OCI-LY7 (cell line): ENCODE measurements at regions not wholly inside any gene's neighbourhood (a gene's known extent, or its start where the extent isn't known, plus 50 kb on each side); places are given as distances from the start of the nearest gene placed in this dataset.

Experiments used
- BruUV-seq: library from RNA; stranded (reverse); fragments of 400-500 nt; replicated peaks from 2 replicates; lab custom pipeline; 2021; lab: Mats Ljungman, UMichigan
- CTCF ChIA-PET: fragments of 300-600 bp; sonication (Branson Sonifier 250); formaldehyde crosslinking; loops from one replicate; lab custom pipeline; 2022; ENCODE audit warnings: antibody characterized with exemption; ENCODE audit not compliant: unreplicated experiment; lab: Charles Lee
- POLR2A ChIA-PET: fragments of 300-600 bp; sonication (Branson Sonifier 250); formaldehyde crosslinking; loops from one replicate; lab custom pipeline; 2022; ENCODE audit warnings: antibody characterized with exemption; lab: Charles Lee
- DNase-seq: peaks from one replicate; pipeline ENCODE4 v3.0.0-alpha.2; 2015; ENCODE audit warnings: low spot score
- H2AFZ ChIP-seq: fragments of 200-600 bp; sonication (generic), shearing (Covaris generic); 2 replicates; pipeline ENCODE4 v1.6.1; 2014; ENCODE audit warnings: mild to moderate bottlenecking, antibody characterized with exemption, low read length, moderate library complexity
- H3K27ac ChIP-seq: fragments of 200-600 bp; sonication (generic); 2 replicates; pipeline ENCODE4 v1.5.1; 2014; ENCODE audit warnings: mixed run types, low read depth, mild to moderate bottlenecking, moderate library complexity, low read length, inconsistent platforms; ENCODE audit not compliant: poor library complexity, severe bottlenecking
- H3K36me3 ChIP-seq: fragments of 200-600 bp; sonication (generic); 2 replicates; pipeline ENCODE4 v1.6.1; 2014; ENCODE audit warnings: mild to moderate bottlenecking, antibody characterized with exemption, low read length, moderate library complexity, mixed read lengths; ENCODE audit not compliant: insufficient read depth
- H3K4me1 ChIP-seq: fragments of 200-600 bp; sonication (generic); 2 replicates; pipeline ENCODE4 v1.5.1; 2014; ENCODE audit warnings: mild to moderate bottlenecking, low read length; ENCODE audit not compliant: insufficient read depth, poor library complexity, severe bottlenecking
- H3K4me2 ChIP-seq: fragments of 200-600 bp; sonication (generic); 2 replicates; pipeline ENCODE4 v1.6.1; 2014; ENCODE audit warnings: mild to moderate bottlenecking, low read length
- H3K4me3 ChIP-seq: fragments of 200-600 bp; sonication (generic); 2 replicates; pipeline ENCODE4 v1.5.1; 2014; ENCODE audit warnings: mild to moderate bottlenecking, low read depth, low read length; ENCODE audit not compliant: poor library complexity, severe bottlenecking
- H3K79me2 ChIP-seq: fragments of 200-600 bp; sonication (generic); 2 replicates; pipeline ENCODE4 v1.6.1; 2016; ENCODE audit warnings: low read depth, mild to moderate bottlenecking, low read length, moderate library complexity, mixed read lengths; ENCODE audit not compliant: insufficient read depth
- H3K9me2 ChIP-seq: fragments of 200-600 bp; sonication (generic); 2 replicates; pipeline ENCODE4 v1.6.1; 2016; ENCODE audit warnings: mild to moderate bottlenecking, low read length, mixed read lengths; ENCODE audit not compliant: insufficient read depth
- H3K9me3 ChIP-seq: fragments of 200-600 bp; sonication (generic); 2 replicates; pipeline ENCODE4 v1.6.1; 2014; ENCODE audit warnings: mild to moderate bottlenecking, mixed run types, low read length, mixed read lengths
- H4K20me1 ChIP-seq: fragments of 200-600 bp; sonication (generic); 2 replicates; pipeline ENCODE4 v1.6.1; 2014; ENCODE audit warnings: mild to moderate bottlenecking, antibody characterized with exemption, low read length, moderate library complexity, mixed read lengths; ENCODE audit not compliant: insufficient read depth
- EZH2phosphoT487 ChIP-seq: fragments of 200-600 bp; sonication (generic); IDR thresholded peaks from 2 replicates; pipeline ENCODE4 v1.6.1; 2018; ENCODE audit warnings: low read depth, borderline replicate concordance, mild to moderate bottlenecking, mixed run types, antibody characterized with exemption, low read length, moderate library complexity, mixed read lengths
- intact Hi-C: fragments of 100-400 bp; cut with micrococcal nuclease; formaldehyde crosslinking; loops from one replicate; pipeline ENCODE4 v1.10.0; 2022; ENCODE audit not compliant: unreplicated experiment
- TF ChIP-seq, protein P1 (sequence below): fragments of 200-600 bp; sonication (generic); conservative IDR thresholded peaks from 2 replicates; pipeline ENCODE4 v1.5.1; 2014; ENCODE audit warnings: mild to moderate bottlenecking, antibody characterized with exemption, low read length, moderate library complexity, mixed read lengths

DNA sequence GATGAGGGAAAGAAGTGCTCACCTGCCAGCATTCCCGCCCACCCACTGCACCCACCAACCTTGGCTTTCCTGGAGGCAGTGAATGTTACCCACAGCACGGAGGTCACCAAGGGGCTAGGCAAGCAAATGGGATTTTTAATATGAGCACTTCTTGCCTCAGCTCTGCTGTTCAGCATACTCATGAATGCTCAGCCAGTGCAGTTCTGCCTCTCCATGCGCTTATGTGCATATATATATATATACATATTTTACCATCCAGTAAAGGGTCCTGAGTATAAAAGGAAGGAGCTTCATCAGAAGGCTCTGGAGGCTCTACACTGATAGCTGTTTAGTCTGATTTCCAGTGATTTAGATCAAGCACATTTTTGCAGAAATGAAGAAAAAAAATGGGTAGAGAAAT, 366.9 kb downstream of the SIPA1L2 start:
- no peaks in the 10 kb centered on the region for H3K79me2 ChIP-seq
- no peaks in the 10 kb centered on the region for H3K4me1 ChIP-seq
- POLR2A ChIA-PET, result no interaction called here
- H3K36me3 ChIP-seq, result no peaks in the 10 kb centered on the region
- no peak overlapping the region for H3K27ac ChIP-seq
- no peaks in the 10 kb centered on the region for H3K9me3 ChIP-seq
- intact Hi-C loops, result no loop called here
- no TSS peak for BruUV-seq
- CTCF ChIA-PET, result no interaction called here
- H2AFZ ChIP-seq, result no peak overlapping the region
- DNase-seq, result no peak
- H4K20me1 ChIP-seq, result no peaks in the 10 kb centered on the region
- no peaks in the 10 kb centered on the region for H3K9me2 ChIP-seq
- TF ChIP-seq, protein P1, sequence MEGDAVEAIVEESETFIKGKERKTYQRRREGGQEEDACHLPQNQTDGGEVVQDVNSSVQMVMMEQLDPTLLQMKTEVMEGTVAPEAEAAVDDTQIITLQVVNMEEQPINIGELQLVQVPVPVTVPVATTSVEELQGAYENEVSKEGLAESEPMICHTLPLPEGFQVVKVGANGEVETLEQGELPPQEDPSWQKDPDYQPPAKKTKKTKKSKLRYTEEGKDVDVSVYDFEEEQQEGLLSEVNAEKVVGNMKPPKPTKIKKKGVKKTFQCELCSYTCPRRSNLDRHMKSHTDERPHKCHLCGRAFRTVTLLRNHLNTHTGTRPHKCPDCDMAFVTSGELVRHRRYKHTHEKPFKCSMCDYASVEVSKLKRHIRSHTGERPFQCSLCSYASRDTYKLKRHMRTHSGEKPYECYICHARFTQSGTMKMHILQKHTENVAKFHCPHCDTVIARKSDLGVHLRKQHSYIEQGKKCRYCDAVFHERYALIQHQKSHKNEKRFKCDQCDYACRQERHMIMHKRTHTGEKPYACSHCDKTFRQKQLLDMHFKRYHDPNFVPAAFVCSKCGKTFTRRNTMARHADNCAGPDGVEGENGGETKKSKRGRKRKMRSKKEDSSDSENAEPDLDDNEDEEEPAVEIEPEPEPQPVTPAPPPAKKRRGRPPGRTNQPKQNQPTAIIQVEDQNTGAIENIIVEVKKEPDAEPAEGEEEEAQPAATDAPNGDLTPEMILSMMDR, result no peak
- TF ChIP-seq EZH2phosphoT487, result no peak
- H3K4me3 ChIP-seq, result no peak overlapping the region
- H3K4me2 ChIP-seq, result no peak overlapping the region

DNA sequence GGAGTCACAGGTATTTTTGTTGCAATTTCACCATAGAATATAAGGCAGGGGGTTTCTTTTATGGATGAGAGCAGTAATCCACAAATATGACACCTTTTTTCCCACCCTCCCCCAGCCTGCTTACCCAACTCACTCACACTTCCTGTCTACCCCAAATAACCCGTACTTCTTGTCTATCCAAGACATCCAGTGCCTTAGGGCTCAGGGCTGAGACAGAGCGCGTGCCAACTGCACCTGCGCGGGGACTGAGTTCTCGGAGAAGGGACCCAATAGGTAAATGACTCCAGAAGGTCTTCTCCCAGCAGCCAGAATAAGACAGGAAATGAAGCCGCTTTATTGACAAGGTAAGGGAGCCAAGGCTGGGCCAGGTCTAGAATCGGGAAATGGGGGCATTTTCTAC, 369.1 kb downstream of the SIPA1L2 start:
- TF ChIP-seq EZH2phosphoT487, result no peak
- TF ChIP-seq, protein P1, result no peak
- H3K27ac ChIP-seq, result no peak overlapping the region
- no peaks in the 10 kb centered on the region for H3K79me2 ChIP-seq
- no peaks in the 10 kb centered on the region for H3K9me3 ChIP-seq
- POLR2A ChIA-PET, result no interaction called here
- no peak overlapping the region for H2AFZ ChIP-seq
- no peak for DNase-seq
- no peaks in the 10 kb centered on the region for H3K9me2 ChIP-seq
- no peak overlapping the region for H3K4me2 ChIP-seq
- H3K4me3 ChIP-seq, result no peak overlapping the region
- H3K36me3 ChIP-seq, result no peaks in the 10 kb centered on the region
- no peaks in the 10 kb centered on the region for H4K20me1 ChIP-seq
- BruUV-seq, result no TSS peak
- CTCF ChIA-PET, result no interaction called here
- intact Hi-C loops, result no loop called here
- H3K4me1 ChIP-seq, result no peaks in the 10 kb centered on the region

DNA sequence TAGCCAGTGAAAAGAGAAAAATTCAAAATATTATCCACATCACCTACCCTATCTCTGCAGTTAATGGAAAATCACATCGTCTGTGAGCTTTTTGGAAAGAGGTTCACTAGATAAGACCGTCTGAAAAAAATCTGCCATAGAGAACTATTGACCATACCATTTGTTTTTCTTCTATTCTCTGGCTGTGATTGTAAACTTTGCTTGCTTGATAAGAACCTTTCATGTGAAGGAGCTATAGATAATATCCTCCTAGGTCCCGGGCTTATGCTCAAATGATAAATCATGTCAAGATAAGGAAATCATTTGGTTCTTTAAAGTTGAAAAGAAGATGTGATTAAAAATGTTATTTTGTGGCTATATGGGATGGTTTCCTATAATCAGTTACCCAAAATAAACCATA, 369.9 kb downstream of the SIPA1L2 start:
- Histone ChIP-seq H3K9me2 (no peaks in the 10 kb centered on the region), H3K9me3 (no peaks in the 10 kb centered on the region), H3K4me1 (no peaks in the 10 kb centered on the region), H2AFZ (no peak overlapping the region), H4K20me1 (no peaks in the 10 kb centered on the region), H3K4me2 (no peak overlapping the region), H3K4me3 (no peak overlapping the region), H3K36me3 (no peaks in the 10 kb centered on the region), H3K27ac (no peak overlapping the region), H3K79me2 (no peaks in the 10 kb centered on the region)
- TF ChIP-seq, protein P1, result no peak
- TF ChIP-seq EZH2phosphoT487, result no peak
- CTCF ChIA-PET, result no interaction called here
- POLR2A ChIA-PET, result interaction anchor here (0.6 to 1.3 kb wide), 2 partner anchors 11 to 32 kb away, joined by 3 read pairs; no protein-coding TSS in a partner anchor
- BruUV-seq, result no TSS peak
- no peak for DNase-seq
- intact Hi-C loops, result no loop called here
